MM.1S (cell line): ENCODE measurements at regions not wholly inside any gene's neighbourhood (a gene's known extent, or its start where the extent isn't known, plus 50 kb on each side); places are given as distances from the start of the nearest gene placed in this dataset.

Source experiments
- EZH2 ChIP-seq: fragments of 300-600 bp; sonication (generic); optimal IDR thresholded peaks from 2 replicates; pipeline ENCODE3; 2017; ENCODE audit warnings: low read depth, mild to moderate bottlenecking, antibody characterized with exemption, low read length, mixed read lengths
- EZH2phosphoT487 ChIP-seq: fragments of 300-600 bp; sonication (generic); IDR thresholded peaks from 2 replicates; pipeline ENCODE4 v1.6.1; 2018; ENCODE audit warnings: antibody characterized with exemption, low read length
- TF ChIP-seq, protein P1 (sequence below): fragments of 300-600 bp; sonication (generic); IDR thresholded peaks from 2 replicates; pipeline ENCODE4 v1.5.1; 2016; ENCODE audit warnings: antibody characterized with exemption, low read length, mixed read lengths

DNA sequence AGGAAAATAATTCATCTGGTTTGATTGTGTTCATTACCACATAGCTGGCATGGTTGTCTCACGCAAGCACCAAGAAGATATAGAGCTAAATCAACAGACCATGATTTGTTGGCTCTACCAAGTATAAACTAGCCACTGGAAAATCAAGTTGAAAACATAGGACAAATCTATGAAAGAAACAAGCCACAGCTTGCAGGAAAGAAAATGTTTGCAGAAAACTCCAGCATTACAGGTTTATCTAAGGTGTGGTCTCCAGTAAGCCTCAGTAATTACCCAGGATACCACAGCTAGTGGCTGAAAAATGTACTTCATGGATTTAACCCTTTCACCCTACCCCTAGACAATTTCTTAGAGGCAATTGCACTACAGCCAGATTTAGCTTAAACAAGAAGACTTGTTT lies 340.6 kb downstream of the SOX2 start:
- no peak for TF ChIP-seq EZH2
- TF ChIP-seq, protein P1, sequence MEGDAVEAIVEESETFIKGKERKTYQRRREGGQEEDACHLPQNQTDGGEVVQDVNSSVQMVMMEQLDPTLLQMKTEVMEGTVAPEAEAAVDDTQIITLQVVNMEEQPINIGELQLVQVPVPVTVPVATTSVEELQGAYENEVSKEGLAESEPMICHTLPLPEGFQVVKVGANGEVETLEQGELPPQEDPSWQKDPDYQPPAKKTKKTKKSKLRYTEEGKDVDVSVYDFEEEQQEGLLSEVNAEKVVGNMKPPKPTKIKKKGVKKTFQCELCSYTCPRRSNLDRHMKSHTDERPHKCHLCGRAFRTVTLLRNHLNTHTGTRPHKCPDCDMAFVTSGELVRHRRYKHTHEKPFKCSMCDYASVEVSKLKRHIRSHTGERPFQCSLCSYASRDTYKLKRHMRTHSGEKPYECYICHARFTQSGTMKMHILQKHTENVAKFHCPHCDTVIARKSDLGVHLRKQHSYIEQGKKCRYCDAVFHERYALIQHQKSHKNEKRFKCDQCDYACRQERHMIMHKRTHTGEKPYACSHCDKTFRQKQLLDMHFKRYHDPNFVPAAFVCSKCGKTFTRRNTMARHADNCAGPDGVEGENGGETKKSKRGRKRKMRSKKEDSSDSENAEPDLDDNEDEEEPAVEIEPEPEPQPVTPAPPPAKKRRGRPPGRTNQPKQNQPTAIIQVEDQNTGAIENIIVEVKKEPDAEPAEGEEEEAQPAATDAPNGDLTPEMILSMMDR = no peak
- no peak for TF ChIP-seq EZH2phosphoT487
